ENCODE measurements at regions not wholly inside any gene's neighbourhood (a gene's known extent, or its start where the extent isn't known, plus 50 kb on each side); places are given as distances from the start of the nearest gene placed in this dataset.

- TF ChIP-seq HSF1 (IDR thresholded peaks at IDR 0.05; ENCODE audit: low read depth, low read length), result no peak
These were observed 198.2 kb upstream of the SOX1 start (continued) for GRCh38 chr13:111868716-111869115.

GRCh38 chr13:111872475-111873150 is 194.3 kb upstream of the SOX1 start:
- Histone ChIP-seq H3K79me2 (ENCODE audit: control insufficient read depth, insufficient read depth, low read length) (no peaks in the 10 kb centered on the region), H3K4me2 (ENCODE audit: control insufficient read depth, insufficient read depth) (no peak overlapping the region), H4K20me1 (ENCODE audit: control insufficient read depth, insufficient read depth) (no peaks in the 10 kb centered on the region), H3K4me1 (ENCODE audit: control insufficient read depth, insufficient read depth, low read length) (no peaks in the 10 kb centered on the region), H3K36me3 (ENCODE audit: control insufficient read depth in 2 of 2, insufficient read depth in 2 of 2, low read length in 1 of 2) (no peaks in the 10 kb centered on the region), H3K27ac (ENCODE audit: control insufficient read depth, insufficient read depth) (no peak overlapping the region), H3K9ac (ENCODE audit: control insufficient read depth, insufficient read depth, low read length) (no peak overlapping the region), H2AFZ (ENCODE audit: control insufficient read depth, low read depth, low read length) (no peak overlapping the region), H3K4me3 (no peak overlapping the region), H3K27me3 (replicated peaks in 1 of 2; ENCODE audit: control insufficient read depth in 2 of 2, insufficient read depth in 2 of 2, low read length in 1 of 2) (no peaks in the 10 kb centered on the region), H3K9me3 (replicated peaks; ENCODE audit: control insufficient read depth, insufficient read depth, low read length) (no peaks in the 10 kb centered on the region; the same call in 2 of the 3 replicates)
- intact Hi-C loops (cut with micrococcal nuclease; ENCODE audit: unreplicated experiment), result no loop called here
- FAIRE-seq, result no peak
- ATAC-seq, result no peak
- ChIA-PET SMC1A (ENCODE audit: uncharacterized antibody, unreplicated experiment) (no interaction called here), RAD21 (ENCODE audit: unreplicated experiment) (no interaction called here), CTCF (no interaction called here), POLR2A (no interaction called here)
- DNase-seq (ENCODE audit: low read depth, low spot score), result no peak
- BruUV-seq (replicated peaks), result no TSS peak
- 19% methylated on average over 12 of the region's 12 CpGs for WGBS (ENCODE audit: insufficient coverage, insufficient replicate concordance, low lambda C conversion rate, missing lambda C conversion rate)
- TF ChIP-seq, protein P1, sequence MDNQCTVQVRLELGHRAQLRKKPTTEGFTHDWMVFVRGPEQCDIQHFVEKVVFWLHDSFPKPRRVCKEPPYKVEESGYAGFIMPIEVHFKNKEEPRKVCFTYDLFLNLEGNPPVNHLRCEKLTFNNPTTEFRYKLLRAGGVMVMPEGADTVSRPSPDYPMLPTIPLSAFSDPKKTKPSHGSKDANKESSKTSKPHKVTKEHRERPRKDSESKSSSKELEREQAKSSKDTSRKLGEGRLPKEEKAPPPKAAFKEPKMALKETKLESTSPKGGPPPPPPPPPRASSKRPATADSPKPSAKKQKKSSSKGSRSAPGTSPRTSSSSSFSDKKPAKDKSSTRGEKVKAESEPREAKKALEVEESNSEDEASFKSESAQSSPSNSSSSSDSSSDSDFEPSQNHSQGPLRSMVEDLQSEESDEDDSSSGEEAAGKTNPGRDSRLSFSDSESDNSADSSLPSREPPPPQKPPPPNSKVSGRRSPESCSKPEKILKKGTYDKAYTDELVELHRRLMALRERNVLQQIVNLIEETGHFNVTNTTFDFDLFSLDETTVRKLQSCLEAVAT (IDR thresholded peaks at IDR 0.05), result no peak
- TF ChIP-seq HDAC2 (IDR thresholded peaks at IDR 0.05) (no peak), SPI1 (IDR thresholded peaks at IDR 0.05; ENCODE audit: borderline replicate concordance, insufficient read depth, low read depth, low read length) (no peak), PAX8 (IDR thresholded peaks at IDR 0.05) (no peak), ZZZ3 (IDR thresholded peaks at IDR 0.05; ENCODE audit: control insufficient read depth, insufficient read length, low read depth) (no peak), NFIC (IDR thresholded peaks at IDR 0.05; ENCODE audit: low read depth, low read length) (no peak)
- TF ChIP-seq, protein P2, sequence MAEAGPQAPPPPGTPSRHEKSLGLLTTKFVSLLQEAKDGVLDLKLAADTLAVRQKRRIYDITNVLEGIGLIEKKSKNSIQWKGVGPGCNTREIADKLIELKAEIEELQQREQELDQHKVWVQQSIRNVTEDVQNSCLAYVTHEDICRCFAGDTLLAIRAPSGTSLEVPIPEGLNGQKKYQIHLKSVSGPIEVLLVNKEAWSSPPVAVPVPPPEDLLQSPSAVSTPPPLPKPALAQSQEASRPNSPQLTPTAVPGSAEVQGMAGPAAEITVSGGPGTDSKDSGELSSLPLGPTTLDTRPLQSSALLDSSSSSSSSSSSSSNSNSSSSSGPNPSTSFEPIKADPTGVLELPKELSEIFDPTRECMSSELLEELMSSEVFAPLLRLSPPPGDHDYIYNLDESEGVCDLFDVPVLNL (IDR thresholded peaks at IDR 0.05; ENCODE audit: low read depth, low read length), result no peak
- TF ChIP-seq, protein P3, sequence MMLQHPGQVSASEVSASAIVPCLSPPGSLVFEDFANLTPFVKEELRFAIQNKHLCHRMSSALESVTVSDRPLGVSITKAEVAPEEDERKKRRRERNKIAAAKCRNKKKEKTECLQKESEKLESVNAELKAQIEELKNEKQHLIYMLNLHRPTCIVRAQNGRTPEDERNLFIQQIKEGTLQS (IDR thresholded peaks at IDR 0.05; ENCODE audit: borderline replicate concordance, extremely low read depth, low read depth, low read length), result no peak
- in situ Hi-C loops (cut with MboI), result no loop called here

All from GM12878 (cell line).